ENCODE measurements at regions not wholly inside any gene's neighbourhood (a gene's known extent, or its start where the extent isn't known, plus 50 kb on each side); places are given as distances from the start of the nearest gene placed in this dataset.

DNA sequence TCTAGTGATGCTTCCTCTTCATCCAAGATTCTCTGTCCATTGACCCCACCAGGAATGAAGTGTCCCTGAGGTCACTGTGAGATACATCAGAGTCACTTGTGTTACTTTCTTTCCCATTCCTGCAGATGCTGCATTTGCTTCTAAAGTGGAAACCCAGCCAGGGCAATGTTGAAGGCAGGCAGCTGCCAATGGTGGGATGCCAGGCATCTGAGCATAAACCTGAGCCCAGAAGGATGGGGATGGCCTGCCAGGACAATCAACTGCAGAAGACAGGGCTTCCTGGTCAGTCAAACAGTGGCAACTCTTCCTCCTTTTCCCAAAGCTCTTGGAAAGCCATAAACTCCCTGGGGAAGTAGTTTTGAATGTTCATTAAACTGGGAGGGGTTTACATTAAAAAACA is 178.0 kb upstream of the TMEM132C start (continued):
- TF ChIP-seq, protein P1, sequence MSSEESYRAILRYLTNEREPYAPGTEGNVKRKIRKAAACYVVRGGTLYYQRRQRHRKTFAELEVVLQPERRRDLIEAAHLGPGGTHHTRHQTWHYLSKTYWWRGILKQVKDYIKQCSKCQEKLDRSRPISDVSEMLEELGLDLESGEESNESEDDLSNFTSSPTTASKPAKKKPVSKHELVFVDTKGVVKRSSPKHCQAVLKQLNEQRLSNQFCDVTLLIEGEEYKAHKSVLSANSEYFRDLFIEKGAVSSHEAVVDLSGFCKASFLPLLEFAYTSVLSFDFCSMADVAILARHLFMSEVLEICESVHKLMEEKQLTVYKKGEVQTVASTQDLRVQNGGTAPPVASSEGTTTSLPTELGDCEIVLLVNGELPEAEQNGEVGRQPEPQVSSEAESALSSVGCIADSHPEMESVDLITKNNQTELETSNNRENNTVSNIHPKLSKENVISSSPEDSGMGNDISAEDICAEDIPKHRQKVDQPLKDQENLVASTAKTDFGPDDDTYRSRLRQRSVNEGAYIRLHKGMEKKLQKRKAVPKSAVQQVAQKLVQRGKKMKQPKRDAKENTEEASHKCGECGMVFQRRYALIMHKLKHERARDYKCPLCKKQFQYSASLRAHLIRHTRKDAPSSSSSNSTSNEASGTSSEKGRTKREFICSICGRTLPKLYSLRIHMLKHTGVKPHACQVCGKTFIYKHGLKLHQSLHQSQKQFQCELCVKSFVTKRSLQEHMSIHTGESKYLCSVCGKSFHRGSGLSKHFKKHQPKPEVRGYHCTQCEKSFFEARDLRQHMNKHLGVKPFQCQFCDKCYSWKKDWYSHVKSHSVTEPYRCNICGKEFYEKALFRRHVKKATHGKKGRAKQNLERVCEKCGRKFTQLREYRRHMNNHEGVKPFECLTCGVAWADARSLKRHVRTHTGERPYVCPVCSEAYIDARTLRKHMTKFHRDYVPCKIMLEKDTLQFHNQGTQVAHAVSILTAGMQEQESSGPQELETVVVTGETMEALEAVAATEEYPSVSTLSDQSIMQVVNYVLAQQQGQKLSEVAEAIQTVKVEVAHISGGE (CRISPR knock-in tag; IDR thresholded peaks at IDR 0.05), result no peak

DNA sequence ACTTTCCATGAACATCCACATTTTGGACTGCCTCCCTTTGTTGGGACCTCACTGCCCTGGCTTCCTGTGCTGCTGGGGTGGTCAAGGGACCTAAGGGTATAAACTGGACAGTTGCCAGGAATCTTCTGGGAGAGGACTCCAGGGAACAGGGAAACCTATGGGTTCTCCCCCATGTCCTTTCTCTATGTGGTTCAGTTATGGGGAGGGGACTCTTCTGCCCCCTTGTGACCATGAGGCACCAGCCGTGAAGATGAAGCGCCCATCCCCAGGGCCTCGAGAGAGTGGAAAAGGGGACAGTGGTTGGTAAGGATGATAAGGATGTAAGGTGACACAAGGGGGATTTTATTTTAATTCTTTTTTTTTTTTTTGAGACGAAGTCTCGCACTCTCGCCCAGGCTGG is 177.0 kb upstream of the TMEM132C start:
- Histone ChIP-seq H3K27me3 (replicated peaks in 1 of 2; ENCODE audit: control insufficient read depth in 2 of 2, insufficient read depth in 2 of 2, low read length in 1 of 2) (no peaks in the 10 kb centered on the region), H3K4me1 (ENCODE audit: control insufficient read depth, insufficient read depth, low read length) (no peaks in the 10 kb centered on the region), H2AFZ (ENCODE audit: control insufficient read depth, low read depth, low read length) (no peak overlapping the region), H3K4me2 (ENCODE audit: control insufficient read depth, insufficient read depth) (no peak overlapping the region), H3K79me2 (ENCODE audit: control insufficient read depth, insufficient read depth, low read length) (no peaks in the 10 kb centered on the region), H3K4me3 (no peak overlapping the region), H4K20me1 (ENCODE audit: control insufficient read depth, insufficient read depth) (no peaks in the 10 kb centered on the region), H3K9ac (ENCODE audit: control insufficient read depth, insufficient read depth, low read length) (no peak overlapping the region), H3K27ac (ENCODE audit: control insufficient read depth, insufficient read depth) (no peak overlapping the region), H3K9me3 (replicated peaks; ENCODE audit: control insufficient read depth, insufficient read depth, low read length) (no peaks in the 10 kb centered on the region), H3K36me3 (ENCODE audit: control insufficient read depth in 2 of 2, insufficient read depth in 2 of 2, low read length in 1 of 2) (no peaks in the 10 kb centered on the region)
- ATAC-seq (no peak), FAIRE-seq (no peak), DNase-seq (ENCODE audit: low read depth, low spot score) (no peak)
- intact Hi-C loops (cut with micrococcal nuclease; ENCODE audit: unreplicated experiment) (no loop called here), in situ Hi-C loops (cut with MboI) (no loop called here)
- TF ChIP-seq, protein P2, sequence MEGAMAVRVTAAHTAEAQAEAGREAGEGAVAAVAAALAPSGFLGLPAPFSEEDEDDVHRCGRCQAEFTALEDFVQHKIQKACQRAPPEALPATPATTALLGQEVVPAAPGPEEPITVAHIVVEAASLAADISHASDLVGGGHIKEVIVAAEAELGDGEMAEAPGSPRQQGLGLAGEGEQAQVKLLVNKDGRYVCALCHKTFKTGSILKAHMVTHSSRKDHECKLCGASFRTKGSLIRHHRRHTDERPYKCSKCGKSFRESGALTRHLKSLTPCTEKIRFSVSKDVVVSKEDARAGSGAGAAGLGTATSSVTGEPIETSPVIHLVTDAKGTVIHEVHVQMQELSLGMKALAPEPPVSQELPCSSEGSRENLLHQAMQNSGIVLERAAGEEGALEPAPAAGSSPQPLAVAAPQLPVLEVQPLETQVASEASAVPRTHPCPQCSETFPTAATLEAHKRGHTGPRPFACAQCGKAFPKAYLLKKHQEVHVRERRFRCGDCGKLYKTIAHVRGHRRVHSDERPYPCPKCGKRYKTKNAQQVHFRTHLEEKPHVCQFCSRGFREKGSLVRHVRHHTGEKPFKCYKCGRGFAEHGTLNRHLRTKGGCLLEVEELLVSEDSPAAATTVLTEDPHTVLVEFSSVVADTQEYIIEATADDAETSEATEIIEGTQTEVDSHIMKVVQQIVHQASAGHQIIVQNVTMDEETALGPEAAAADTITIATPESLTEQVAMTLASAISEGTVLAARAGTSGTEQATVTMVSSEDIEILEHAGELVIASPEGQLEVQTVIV (IDR thresholded peaks at IDR 0.05; ENCODE audit: borderline replicate concordance, partially characterized antibody), result no peak
- TF ChIP-seq RAD21 (IDR thresholded peaks at IDR 0.05; ENCODE audit: insufficient read depth, low read depth, low read length) (no peak), CREM (IDR thresholded peaks at IDR 0.05; ENCODE audit: low read depth) (no peak), ESRRA (IDR thresholded peaks at IDR 0.05; ENCODE audit: low read length) (no peak)
- TF ChIP-seq, protein P3, sequence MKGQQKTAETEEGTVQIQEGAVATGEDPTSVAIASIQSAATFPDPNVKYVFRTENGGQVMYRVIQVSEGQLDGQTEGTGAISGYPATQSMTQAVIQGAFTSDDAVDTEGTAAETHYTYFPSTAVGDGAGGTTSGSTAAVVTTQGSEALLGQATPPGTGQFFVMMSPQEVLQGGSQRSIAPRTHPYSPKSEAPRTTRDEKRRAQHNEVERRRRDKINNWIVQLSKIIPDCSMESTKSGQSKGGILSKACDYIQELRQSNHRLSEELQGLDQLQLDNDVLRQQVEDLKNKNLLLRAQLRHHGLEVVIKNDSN (IDR thresholded peaks at IDR 0.05; ENCODE audit: borderline replicate concordance, extremely low read length, insufficient read depth, low read depth, low read length), result no peak
- TF ChIP-seq, protein P4, sequence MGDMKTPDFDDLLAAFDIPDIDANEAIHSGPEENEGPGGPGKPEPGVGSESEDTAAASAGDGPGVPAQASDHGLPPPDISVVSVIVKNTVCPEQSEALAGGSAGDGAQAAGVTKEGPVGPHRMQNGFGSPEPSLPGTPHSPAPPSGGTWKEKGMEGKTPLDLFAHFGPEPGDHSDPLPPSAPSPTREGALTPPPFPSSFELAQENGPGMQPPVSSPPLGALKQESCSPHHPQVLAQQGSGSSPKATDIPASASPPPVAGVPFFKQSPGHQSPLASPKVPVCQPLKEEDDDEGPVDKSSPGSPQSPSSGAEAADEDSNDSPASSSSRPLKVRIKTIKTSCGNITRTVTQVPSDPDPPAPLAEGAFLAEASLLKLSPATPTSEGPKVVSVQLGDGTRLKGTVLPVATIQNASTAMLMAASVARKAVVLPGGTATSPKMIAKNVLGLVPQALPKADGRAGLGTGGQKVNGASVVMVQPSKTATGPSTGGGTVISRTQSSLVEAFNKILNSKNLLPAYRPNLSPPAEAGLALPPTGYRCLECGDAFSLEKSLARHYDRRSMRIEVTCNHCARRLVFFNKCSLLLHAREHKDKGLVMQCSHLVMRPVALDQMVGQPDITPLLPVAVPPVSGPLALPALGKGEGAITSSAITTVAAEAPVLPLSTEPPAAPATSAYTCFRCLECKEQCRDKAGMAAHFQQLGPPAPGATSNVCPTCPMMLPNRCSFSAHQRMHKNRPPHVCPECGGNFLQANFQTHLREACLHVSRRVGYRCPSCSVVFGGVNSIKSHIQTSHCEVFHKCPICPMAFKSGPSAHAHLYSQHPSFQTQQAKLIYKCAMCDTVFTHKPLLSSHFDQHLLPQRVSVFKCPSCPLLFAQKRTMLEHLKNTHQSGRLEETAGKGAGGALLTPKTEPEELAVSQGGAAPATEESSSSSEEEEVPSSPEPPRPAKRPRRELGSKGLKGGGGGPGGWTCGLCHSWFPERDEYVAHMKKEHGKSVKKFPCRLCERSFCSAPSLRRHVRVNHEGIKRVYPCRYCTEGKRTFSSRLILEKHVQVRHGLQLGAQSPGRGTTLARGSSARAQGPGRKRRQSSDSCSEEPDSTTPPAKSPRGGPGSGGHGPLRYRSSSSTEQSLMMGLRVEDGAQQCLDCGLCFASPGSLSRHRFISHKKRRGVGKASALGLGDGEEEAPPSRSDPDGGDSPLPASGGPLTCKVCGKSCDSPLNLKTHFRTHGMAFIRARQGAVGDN (IDR thresholded peaks at IDR 0.05), result no peak
- TF ChIP-seq, protein P5, sequence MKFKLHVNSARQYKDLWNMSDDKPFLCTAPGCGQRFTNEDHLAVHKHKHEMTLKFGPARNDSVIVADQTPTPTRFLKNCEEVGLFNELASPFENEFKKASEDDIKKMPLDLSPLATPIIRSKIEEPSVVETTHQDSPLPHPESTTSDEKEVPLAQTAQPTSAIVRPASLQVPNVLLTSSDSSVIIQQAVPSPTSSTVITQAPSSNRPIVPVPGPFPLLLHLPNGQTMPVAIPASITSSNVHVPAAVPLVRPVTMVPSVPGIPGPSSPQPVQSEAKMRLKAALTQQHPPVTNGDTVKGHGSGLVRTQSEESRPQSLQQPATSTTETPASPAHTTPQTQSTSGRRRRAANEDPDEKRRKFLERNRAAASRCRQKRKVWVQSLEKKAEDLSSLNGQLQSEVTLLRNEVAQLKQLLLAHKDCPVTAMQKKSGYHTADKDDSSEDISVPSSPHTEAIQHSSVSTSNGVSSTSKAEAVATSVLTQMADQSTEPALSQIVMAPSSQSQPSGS (IDR thresholded peaks at IDR 0.05; ENCODE audit: low read length), result no peak
- BruUV-seq (replicated peaks), result no TSS peak
- WGBS (ENCODE audit: insufficient coverage, insufficient replicate concordance, low lambda C conversion rate, missing lambda C conversion rate), result 46% methylated on average over 5 of the region's 6 CpGs
- ChIA-PET RAD21 (ENCODE audit: unreplicated experiment) (no interaction called here), POLR2A (no interaction called here), SMC1A (ENCODE audit: uncharacterized antibody, unreplicated experiment) (no interaction called here), CTCF (no interaction called here)
